H1 (cell line): ENCODE measurements at regions not wholly inside any gene's neighbourhood (a gene's known extent, or its start where the extent isn't known, plus 50 kb on each side); places are given as distances from the start of the nearest gene placed in this dataset.

Experiments
- CTCF ChIA-PET: fragments of 300-600 bp; sonication (Branson Sonifier 250); formaldehyde crosslinking; loops from one replicate; lab custom pipeline; 2021; ENCODE audit not compliant: partially characterized antibody; lab: Charles Lee
- POLR2A ChIA-PET: fragments of 300-600 bp; sonication (Branson Sonifier 250); formaldehyde crosslinking; loops from one replicate; lab custom pipeline; 2021; ENCODE audit warnings: inconsistent platforms; ENCODE audit not compliant: partially characterized antibody; lab: Charles Lee
- DNase-seq, 2 experiments: peaks; one replicate each; pipeline versions ENCODE4 v3.0.0 to v3.0.0-alpha.2; 2010 to 2022; ENCODE audit warnings: low spot score in 2 of 2, low read depth in 1 of 2, mixed read lengths in 1 of 2
- FAIRE-seq: peaks from 2 replicates; lab custom pipeline; 2011; peaks lifted over from hg19 to GRCh38; lab: Jason Lieb, UNC
- H2AFZ ChIP-seq: 2 replicates; pipeline ENCODE4 v1.8.1; 2012; ENCODE audit warnings: low read length, inconsistent platforms
- H2AK5ac ChIP-seq: 2 replicates; pipeline ENCODE4 v1.6.1; 2013; ENCODE audit warnings: low read depth, low read length
- H2BK120ac ChIP-seq: replicated peaks from 2 replicates; pipeline ENCODE3; 2013; ENCODE audit warnings: low read depth, low read length, inconsistent platforms
- H2BK12ac ChIP-seq: 2 replicates; pipeline ENCODE4 v1.6.1; 2013; ENCODE audit warnings: low read depth, low read length
- H2BK15ac ChIP-seq: 2 replicates; pipeline ENCODE4 v1.6.1; 2013; ENCODE audit warnings: low read length
- H2BK20ac ChIP-seq: 2 replicates; pipeline ENCODE4 v1.6.1; 2013; ENCODE audit warnings: low read length
- H2BK5ac ChIP-seq: 2 replicates; pipeline ENCODE4 v1.6.1; 2013; ENCODE audit warnings: low read depth, low read length
- H3K14ac ChIP-seq: 2 replicates; pipeline ENCODE4 v1.6.1; 2013; ENCODE audit warnings: inconsistent platforms; ENCODE audit not compliant: insufficient read length
- H3K18ac ChIP-seq: 2 replicates; pipeline ENCODE4 v1.6.1; 2013; ENCODE audit warnings: low read length; ENCODE audit errors: extremely low read depth
- H3K23ac ChIP-seq: 2 replicates; pipeline ENCODE4 v1.6.1; 2013; ENCODE audit warnings: inconsistent platforms; ENCODE audit not compliant: insufficient read length
- H3K23me2 ChIP-seq: 2 replicates; pipeline ENCODE4 v1.6.1; 2013; ENCODE audit warnings: low read depth, low read length
- H3K27ac ChIP-seq: 2 replicates; pipeline ENCODE4 v1.6.1; 2011; ENCODE audit warnings: low read depth, low read length, inconsistent platforms
- H3K27me3 ChIP-seq, 4 experiments: replicated peaks in 1 of 4; 1 replicate in 1 of 4; 2 replicates in 3 of 4; pipeline versions ENCODE4 v1.6.1 to v1.8.1; 2011 to 2013; ENCODE audit warnings: low read length in 3 of 4, mild to moderate bottlenecking in 3 of 4, inconsistent platforms in 2 of 4, mixed read lengths in 2 of 4, moderate library complexity in 1 of 4; ENCODE audit not compliant: control insufficient read depth in 3 of 4, insufficient read depth in 3 of 4; ENCODE audit errors: extremely low read depth in 1 of 4
- H3K36me3 ChIP-seq, 4 experiments: 2 replicates each; pipeline versions ENCODE4 v1.6.1 to v1.8.1; 2011 to 2013; ENCODE audit warnings: mild to moderate bottlenecking in 4 of 4, low read length in 3 of 4, moderate library complexity in 2 of 4, control low read depth in 1 of 4, inconsistent platforms in 1 of 4; ENCODE audit not compliant: insufficient read depth in 4 of 4, control insufficient read depth in 2 of 4
- H3K4ac ChIP-seq: replicated peaks from 2 replicates; pipeline ENCODE3; 2013; ENCODE audit warnings: low read length, low read depth, mixed read lengths, inconsistent platforms; ENCODE audit not compliant: insufficient read length
- H3K4me1 ChIP-seq, 4 experiments: replicated peaks in 1 of 4; 1 replicate in 1 of 4; 2 replicates in 3 of 4; pipeline versions ENCODE4 v1.6.1 to v1.8.1; 2011 to 2013; ENCODE audit warnings: low read length in 3 of 4, inconsistent platforms in 2 of 4, mixed read lengths in 1 of 4; ENCODE audit not compliant: insufficient read depth in 4 of 4, control insufficient read depth in 3 of 4
- H3K4me2 ChIP-seq, 2 experiments: 2 replicates each; pipeline versions ENCODE4 v1.6.1 to v1.8.1; 2011 to 2013; ENCODE audit warnings: low read depth in 2 of 2, low read length in 2 of 2, control low read depth in 1 of 2, inconsistent platforms in 1 of 2, mild to moderate bottlenecking in 1 of 2; ENCODE audit not compliant: insufficient read depth in 1 of 2
- H3K4me3 ChIP-seq, 4 experiments: fragments of 200-600, 300-600 bp in 1 of 4; sonication (generic), shearing (Covaris generic), sonication (Bioruptor Twin) in 1 of 4; 2 replicates each; pipeline versions ENCODE4 v1.5.1 to v1.8.1; 2011 to 2016; ENCODE audit warnings: low read length in 4 of 4, low read depth in 3 of 4, control low read depth in 2 of 4, inconsistent platforms in 2 of 4, mild to moderate bottlenecking in 2 of 4, mixed read lengths in 1 of 4, moderate library complexity in 1 of 4; ENCODE audit not compliant: insufficient read depth in 2 of 4; ENCODE audit errors: extremely low read depth in 1 of 4
- H3K56ac ChIP-seq: replicated peaks from 2 replicates; pipeline ENCODE3; 2013; ENCODE audit warnings: low read depth, mild to moderate bottlenecking, mixed read lengths, low read length, inconsistent platforms; ENCODE audit not compliant: insufficient read length
- H3K79me1 ChIP-seq: 2 replicates; pipeline ENCODE4 v1.6.1; 2013; ENCODE audit warnings: low read depth, low read length, control low read depth
- H3K79me2 ChIP-seq, 2 experiments: 2 replicates each; pipeline versions ENCODE4 v1.6.1 to v1.8.1; 2012 to 2013; ENCODE audit warnings: low read length in 2 of 2, mild to moderate bottlenecking in 2 of 2, inconsistent platforms in 1 of 2; ENCODE audit not compliant: insufficient read depth in 2 of 2, control insufficient read depth in 1 of 2
- H3K9ac ChIP-seq, 4 experiments: replicated peaks in 1 of 4; 1 replicate in 1 of 4; 2 replicates in 3 of 4; pipeline versions ENCODE4 v1.6.1 to v1.8.1; 2011 to 2013; ENCODE audit warnings: low read depth in 3 of 4, low read length in 3 of 4, control low read depth in 2 of 4, mild to moderate bottlenecking in 2 of 4, moderate library complexity in 2 of 4, inconsistent platforms in 1 of 4; ENCODE audit errors: extremely low read depth in 1 of 4
- H3K9me3 ChIP-seq, 2 experiments: 2 replicates each; pipeline versions ENCODE4 v1.6.1 to v1.8.1; 2012 to 2013; ENCODE audit warnings: mild to moderate bottlenecking in 2 of 2, moderate library complexity in 2 of 2, control low read depth in 1 of 2, inconsistent platforms in 1 of 2, low read depth in 1 of 2, low read length in 1 of 2, mixed read lengths in 1 of 2; ENCODE audit not compliant: insufficient read depth in 2 of 2
- H4K20me1 ChIP-seq, 2 experiments: replicated peaks in 1 of 2; 2 replicates each; pipeline versions ENCODE3 to v1.8.1; 2011 to 2013; ENCODE audit warnings: inconsistent platforms in 2 of 2, low read length in 2 of 2, mild to moderate bottlenecking in 1 of 2; ENCODE audit not compliant: insufficient read depth in 2 of 2, control insufficient read depth in 1 of 2
- H4K5ac ChIP-seq: 2 replicates; pipeline ENCODE4 v1.6.1; 2013; ENCODE audit warnings: low read length, low read depth, mixed read lengths, inconsistent platforms; ENCODE audit not compliant: insufficient read length
- H4K8ac ChIP-seq: 2 replicates; pipeline ENCODE4 v1.8.0; 2013; ENCODE audit warnings: mild to moderate bottlenecking, moderate library complexity, low read length, inconsistent platforms; ENCODE audit not compliant: insufficient read depth; ENCODE audit errors: extremely low read depth
- H4K91ac ChIP-seq: replicated peaks from 2 replicates; pipeline ENCODE3; 2013; ENCODE audit warnings: low read length, mixed read lengths, inconsistent platforms; ENCODE audit not compliant: insufficient read length
- CTCF ChIP-seq, 3 experiments: IDR thresholded peaks; 1 replicate in 2 of 3; 2 replicates in 1 of 3; pipeline versions ENCODE4 v1.5.1 to v1.6.1; 2011; ENCODE audit warnings: low read length in 3 of 3, mild to moderate bottlenecking in 3 of 3, inconsistent platforms in 2 of 3, low read depth in 1 of 3, moderate library complexity in 1 of 3; ENCODE audit not compliant: insufficient read depth in 1 of 3; ENCODE audit errors: control extremely low read depth in 1 of 3
- FOSL1 ChIP-seq: IDR thresholded peaks from 2 replicates; pipeline ENCODE4 v1.6.1; 2011; ENCODE audit warnings: mild to moderate bottlenecking, low read depth, low read length, moderate library complexity; ENCODE audit not compliant: insufficient read depth
- GABPA ChIP-seq: IDR thresholded peaks from 2 replicates; pipeline ENCODE4 v1.6.1; 2011; ENCODE audit warnings: mild to moderate bottlenecking, low read length, moderate library complexity, borderline replicate concordance; ENCODE audit not compliant: insufficient read depth
- JUN ChIP-seq: IDR thresholded peaks from 2 replicates; pipeline ENCODE4 v1.6.1; 2011; ENCODE audit warnings: low read depth, mild to moderate bottlenecking, improper control_type of control experiment, low read length
- JUND ChIP-seq: IDR thresholded peaks from 2 replicates; pipeline ENCODE4 v1.6.1; 2011; ENCODE audit warnings: mild to moderate bottlenecking, improper control_type of control experiment, low read length
- MAFK ChIP-seq: IDR thresholded peaks from 2 replicates; pipeline ENCODE4 v1.6.1; 2012; ENCODE audit warnings: low read depth, mild to moderate bottlenecking, improper control_type of control experiment, low read length
- RAD21 ChIP-seq, 2 experiments: IDR thresholded peaks in 1 of 2; conservative IDR thresholded peaks in 1 of 2; 2 replicates each; pipeline ENCODE4 v1.6.1; 2011; ENCODE audit warnings: low read depth in 2 of 2, low read length in 2 of 2, improper control_type of control experiment in 1 of 2, inconsistent platforms in 1 of 2, mild to moderate bottlenecking in 1 of 2, moderate library complexity in 1 of 2
- RBBP5 ChIP-seq: IDR thresholded peaks from 2 replicates; pipeline ENCODE4 v1.7.1; 2012; ENCODE audit warnings: low read depth, mild to moderate bottlenecking, inconsistent platforms, low read length, moderate library complexity, borderline replicate concordance
- WGBS, 2 experiments: shearing (Covaris generic) in 1 of 2; methylation state at CpG; one replicate each; pipeline versions ENCODE4 v1.1.6 to v1.1.7; 2013 to 2015; ENCODE audit warnings: low lambda C conversion rate in 2 of 2, mixed read lengths in 2 of 2, inconsistent platforms in 1 of 2, low coverage in 1 of 2, missing lambda C conversion rate in 1 of 2; ENCODE audit not compliant: insufficient replicate concordance in 2 of 2, insufficient coverage in 1 of 2, insufficient read length in 1 of 2; ENCODE audit errors: extremely low coverage in 1 of 2, missing lambda C conversion rate in 1 of 2; 5-methylcytosine and 5-hydroxymethylcytosine counted together

GRCh38 chr2:137910641-137911040, 53.6 kb upstream of the HNMT start:
- H2AK5ac ChIP-seq = no peak overlapping the region
- no peak for TF ChIP-seq JUN
- TF ChIP-seq GABPA = no peak
- TF ChIP-seq RBBP5 = no peak
- no peak for TF ChIP-seq MAFK
- TF ChIP-seq FOSL1 = no peak
- TF ChIP-seq JUND = peak; percentile 45; the same call in 1 of the 2 replicates
- TF ChIP-seq RAD21 (IDR thresholded peaks at IDR 0.05 in 1 of 2, conservative IDR thresholded peaks at IDR 0.05 in 1 of 2; ENCODE audit: low read depth in 2 of 2, low read length in 2 of 2) = peak; percentile 49 to 63
- peak in 2 of 3 experiments; percentile 21 to 28; a peak in 2 of 4 replicates for TF ChIP-seq CTCF (IDR thresholded peaks at IDR 0.05; ENCODE audit: control extremely low read depth in 1 of 3, insufficient read depth in 1 of 3, low read depth in 1 of 3, low read length in 3 of 3)

More at GRCh38 chr2:137910641-137911040, 53.6 kb upstream of the HNMT start:
- FAIRE-seq (no peak), DNase-seq (no peak)
- Histone ChIP-seq H3K4me2 (no peak overlapping the region), H3K9ac (no peak overlapping the region), H3K4me1 (no peaks in the 10 kb centered on the region), H4K91ac (no peak overlapping the region), H3K79me1 (no peaks in the 10 kb centered on the region), H3K9me3 (no peaks in the 10 kb centered on the region), H2BK20ac (no peak overlapping the region), H2BK5ac (no peak overlapping the region), H3K4ac (no peak overlapping the region), H3K4me3 (no peak overlapping the region), H3K23ac (no peak overlapping the region), H2BK120ac (no peak overlapping the region), H2AFZ (no peak overlapping the region), H3K36me3 (no peaks in the 10 kb centered on the region), H4K20me1 (no peaks in the 10 kb centered on the region), H4K8ac (no peak overlapping the region), H3K27ac (no peak overlapping the region), H3K27me3 (no peaks in the 10 kb centered on the region), H2BK15ac (no peak overlapping the region), H3K56ac (no peak overlapping the region), H3K14ac (no peak overlapping the region), H3K23me2 (no peaks in the 10 kb centered on the region), H3K18ac (no peak overlapping the region), H4K5ac (no peak overlapping the region), H2BK12ac (no peak overlapping the region), H3K79me2 (no peaks in the 10 kb centered on the region)
- WGBS, 2 experiments = 80% methylated on average over 4 of the region's 4 CpGs; no CpG with 5 or more reads in 1 of the 2 experiments
- CTCF ChIA-PET = interaction anchor here (0.6 to 2.8 kb wide), 14 partner anchors 16 to 919 kb away, joined by 3 to 26 read pairs (median 3); no protein-coding TSS in a partner anchor
- POLR2A ChIA-PET = no interaction called here
